ENCODE measurements at regions not wholly inside any gene's neighbourhood (a gene's known extent, or its start where the extent isn't known, plus 50 kb on each side); places are given as distances from the start of the nearest gene placed in this dataset.

GRCh38 chr12:128055567-128055966 is 211.4 kb upstream of the TMEM132C start:
- TF ChIP-seq CTCF (IDR thresholded peaks at IDR 0.05), result no peak
- no peak for TF ChIP-seq EZH2phosphoT487 (IDR thresholded peaks at IDR 0.05)
- no peak for TF ChIP-seq EZH2 (IDR thresholded peaks at IDR 0.05)
